ENCODE measurements at regions not wholly inside any gene's neighbourhood (a gene's known extent, or its start where the extent isn't known, plus 50 kb on each side); places are given as distances from the start of the nearest gene placed in this dataset.

DNA sequence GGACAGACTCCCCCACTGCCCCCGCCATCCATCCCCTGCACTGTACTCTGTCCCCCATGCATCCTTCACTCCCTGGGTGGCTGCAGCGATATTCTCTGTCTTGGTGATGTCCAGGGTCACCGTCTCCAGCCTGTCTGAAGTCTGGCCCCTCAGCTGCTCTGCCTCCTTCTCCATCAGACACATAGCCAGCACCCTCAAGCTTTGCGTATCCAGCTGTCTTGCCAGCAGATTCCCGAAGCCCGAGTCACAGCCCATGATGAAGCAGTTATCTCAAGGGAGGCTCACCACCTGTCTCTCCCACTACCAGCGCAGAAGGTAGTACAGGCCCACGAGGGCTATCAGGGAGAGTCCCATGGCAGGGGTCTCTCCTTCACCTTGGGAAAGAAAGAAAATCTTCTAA lies 77.8 kb downstream of the HSD17B6 start:
- TF ChIP-seq, protein P1, sequence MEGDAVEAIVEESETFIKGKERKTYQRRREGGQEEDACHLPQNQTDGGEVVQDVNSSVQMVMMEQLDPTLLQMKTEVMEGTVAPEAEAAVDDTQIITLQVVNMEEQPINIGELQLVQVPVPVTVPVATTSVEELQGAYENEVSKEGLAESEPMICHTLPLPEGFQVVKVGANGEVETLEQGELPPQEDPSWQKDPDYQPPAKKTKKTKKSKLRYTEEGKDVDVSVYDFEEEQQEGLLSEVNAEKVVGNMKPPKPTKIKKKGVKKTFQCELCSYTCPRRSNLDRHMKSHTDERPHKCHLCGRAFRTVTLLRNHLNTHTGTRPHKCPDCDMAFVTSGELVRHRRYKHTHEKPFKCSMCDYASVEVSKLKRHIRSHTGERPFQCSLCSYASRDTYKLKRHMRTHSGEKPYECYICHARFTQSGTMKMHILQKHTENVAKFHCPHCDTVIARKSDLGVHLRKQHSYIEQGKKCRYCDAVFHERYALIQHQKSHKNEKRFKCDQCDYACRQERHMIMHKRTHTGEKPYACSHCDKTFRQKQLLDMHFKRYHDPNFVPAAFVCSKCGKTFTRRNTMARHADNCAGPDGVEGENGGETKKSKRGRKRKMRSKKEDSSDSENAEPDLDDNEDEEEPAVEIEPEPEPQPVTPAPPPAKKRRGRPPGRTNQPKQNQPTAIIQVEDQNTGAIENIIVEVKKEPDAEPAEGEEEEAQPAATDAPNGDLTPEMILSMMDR (IDR thresholded peaks at IDR 0.05) = no peak
- no peak for TF ChIP-seq POLR2A (IDR thresholded peaks at IDR 0.05)
